ENCODE measurements at regions not wholly inside any gene's neighbourhood (a gene's known extent, or its start where the extent isn't known, plus 50 kb on each side); places are given as distances from the start of the nearest gene placed in this dataset.
"Not testable (repeated sequence)": the region's sequence is repeated elsewhere in the genome, so short reads cannot be mapped to it uniquely, and the experiment has no call there.

GRCh38 chr18:57879924-57880323 lies 76.8 kb upstream of the ATP8B1 start:
- BruUV-seq (replicated peaks); H4K20me1 ChIP-seq (ENCODE audit: insufficient read depth, low read length); H2BK120ac ChIP-seq (ENCODE audit: low read depth, low read length); H4K5ac ChIP-seq (ENCODE audit: low read depth, low read length); H4K8ac ChIP-seq (ENCODE audit: low read depth in 2 of 2, low read length in 2 of 2); POLR2A ChIA-PET (ENCODE audit: unreplicated experiment); dilution Hi-C loops (cut with HindIII; ENCODE audit: low sequenced_read_pairs, unreplicated experiment); H3K4me2 ChIP-seq (ENCODE audit: low read depth, low read length); H2AK5ac ChIP-seq (ENCODE audit: low read depth, low read length); H3K4ac ChIP-seq (ENCODE audit: low read depth, low read length); H3K14ac ChIP-seq (replicated peaks; ENCODE audit: low read depth, low read length); H3K9me3 ChIP-seq (ENCODE audit: control insufficient read depth, insufficient read depth, low read length); H3K9ac ChIP-seq (ENCODE audit: low read depth, low read length); H2AFZ ChIP-seq (replicated peaks; ENCODE audit: low read length, poor library complexity); H3K27me3 ChIP-seq (ENCODE audit: control insufficient read depth, insufficient read depth, low read length); H2BK15ac ChIP-seq (ENCODE audit: low read depth, low read length); DNase-seq; H3K56ac ChIP-seq (ENCODE audit: extremely low read depth, insufficient read depth, low read length); H3K4me3 ChIP-seq (ENCODE audit: insufficient read depth, low read depth, low read length); H4K91ac ChIP-seq (ENCODE audit: insufficient read depth, low read depth, low read length); H3K18ac ChIP-seq (ENCODE audit: low read depth, low read length); H3K4me1 ChIP-seq (ENCODE audit: control insufficient read depth, insufficient read depth, low read length); H3K23ac ChIP-seq (ENCODE audit: low read depth, low read length); H3K27ac ChIP-seq (ENCODE audit: insufficient read depth, low read length); H2BK5ac ChIP-seq (ENCODE audit: low read depth, low read length, poor library complexity, severe bottlenecking); CTCF ChIA-PET; H3K36me3 ChIP-seq (ENCODE audit: control insufficient read depth, insufficient read depth, low read length); ATAC-seq (ENCODE audit: low read depth); H2BK20ac ChIP-seq (ENCODE audit: low read depth, low read length); H3K79me1 ChIP-seq (ENCODE audit: low read depth in 1 of 2, low read length in 2 of 2); H2AK9ac ChIP-seq (replicated peaks; ENCODE audit: low read depth, low read length, poor library complexity); H3K9me1 ChIP-seq (ENCODE audit: insufficient read depth, low read length): not testable (repeated sequence)
- in situ Hi-C loops (cut with MboI; ENCODE audit: low sequenced_read_pairs), result loop anchor here (5.0 to 25.0 kb wide), 2 partner anchors 242 to 607 kb away; no protein-coding TSS in a partner anchor
- 100% methylated on average over 1 of the region's 4 CpGs; no CpG with 5 or more reads in 1 of the 2 experiments for WGBS, 2 experiments (ENCODE audit: extremely low coverage in 2 of 2, insufficient read length in 1 of 2)
- intact Hi-C loops (cut with micrococcal nuclease), result loop anchor here (5.0 to 10.0 kb wide), 4 partner anchors 245 to 882 kb away; no protein-coding TSS in a partner anchor

All from IMR-90 (cell line).